ENCODE measurements at regions not wholly inside any gene's neighbourhood (a gene's known extent, or its start where the extent isn't known, plus 50 kb on each side); places are given as distances from the start of the nearest gene placed in this dataset.

DNA sequence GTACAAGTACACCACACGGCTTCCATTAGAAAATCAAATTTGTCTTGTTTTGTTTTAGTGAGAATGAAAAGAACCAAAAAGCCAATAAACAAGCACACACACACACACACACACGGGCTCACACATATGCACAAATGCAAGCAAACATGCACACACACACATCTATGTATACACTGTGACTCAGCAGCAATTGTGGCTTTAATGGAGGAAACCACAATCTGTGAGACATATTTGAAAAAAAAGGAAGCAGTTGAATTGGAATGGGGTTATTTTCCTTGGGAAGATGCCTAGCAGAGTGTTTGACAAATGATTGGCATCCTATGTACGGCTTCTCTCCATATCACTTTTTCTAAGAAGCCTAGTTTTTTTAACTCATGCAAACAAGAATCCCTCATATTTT, 201.1 kb upstream of the ARRDC4 start:
- Histone ChIP-seq H3K36me3 (no peaks in the 10 kb centered on the region), H3K27me3 (peaks cover 0 to 8% of the 10 kb centered on the region in 2 donors), H3K4me1 (no peaks in the 10 kb centered on the region), H3K27ac (no peak overlapping the region), H3K4me3 (no peak overlapping the region), H3K9me3 (no peaks in the 10 kb centered on the region)
- DNase-seq (ENCODE audit: low spot score in 2 of 2), result no peak
- TF ChIP-seq, protein P1, sequence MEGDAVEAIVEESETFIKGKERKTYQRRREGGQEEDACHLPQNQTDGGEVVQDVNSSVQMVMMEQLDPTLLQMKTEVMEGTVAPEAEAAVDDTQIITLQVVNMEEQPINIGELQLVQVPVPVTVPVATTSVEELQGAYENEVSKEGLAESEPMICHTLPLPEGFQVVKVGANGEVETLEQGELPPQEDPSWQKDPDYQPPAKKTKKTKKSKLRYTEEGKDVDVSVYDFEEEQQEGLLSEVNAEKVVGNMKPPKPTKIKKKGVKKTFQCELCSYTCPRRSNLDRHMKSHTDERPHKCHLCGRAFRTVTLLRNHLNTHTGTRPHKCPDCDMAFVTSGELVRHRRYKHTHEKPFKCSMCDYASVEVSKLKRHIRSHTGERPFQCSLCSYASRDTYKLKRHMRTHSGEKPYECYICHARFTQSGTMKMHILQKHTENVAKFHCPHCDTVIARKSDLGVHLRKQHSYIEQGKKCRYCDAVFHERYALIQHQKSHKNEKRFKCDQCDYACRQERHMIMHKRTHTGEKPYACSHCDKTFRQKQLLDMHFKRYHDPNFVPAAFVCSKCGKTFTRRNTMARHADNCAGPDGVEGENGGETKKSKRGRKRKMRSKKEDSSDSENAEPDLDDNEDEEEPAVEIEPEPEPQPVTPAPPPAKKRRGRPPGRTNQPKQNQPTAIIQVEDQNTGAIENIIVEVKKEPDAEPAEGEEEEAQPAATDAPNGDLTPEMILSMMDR (IDR thresholded peaks at IDR 0.05), result no peak
- TF ChIP-seq POLR2A (IDR thresholded peaks at IDR 0.05), result no peak
- TF ChIP-seq POLR2AphosphoS5 (IDR thresholded peaks at IDR 0.05), result no peak
- intact Hi-C loops (cut with DNase I; ENCODE audit: low total_unique reads), result no loop called here

DNA sequence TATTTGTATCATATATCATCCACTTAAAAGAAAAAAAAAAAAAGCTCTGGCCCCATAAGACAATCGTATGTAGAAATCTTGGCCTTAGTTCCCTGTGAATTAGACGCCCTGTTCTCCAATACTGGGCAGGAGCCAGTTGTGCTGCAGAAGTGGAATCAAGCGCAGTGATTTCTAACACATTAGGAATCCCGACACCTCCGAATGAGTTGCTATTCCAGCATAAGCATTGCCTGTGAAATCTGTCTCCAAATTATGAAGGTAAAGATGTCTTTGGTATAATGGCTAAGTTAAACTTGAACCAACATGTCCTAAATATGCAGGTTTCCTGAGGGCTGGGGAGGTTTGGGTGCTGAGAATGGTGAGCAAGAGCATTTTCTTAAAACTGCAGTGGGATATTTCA, 199.4 kb upstream of the ARRDC4 start:
- Histone ChIP-seq H3K27ac (no peak overlapping the region), H3K27me3 (peaks cover 0 to 8% of the 10 kb centered on the region in 2 donors), H3K9me3 (no peaks in the 10 kb centered on the region), H3K4me3 (no peak overlapping the region), H3K36me3 (no peaks in the 10 kb centered on the region), H3K4me1 (no peaks in the 10 kb centered on the region)
- no peak for DNase-seq (ENCODE audit: low spot score in 2 of 2)
- TF ChIP-seq POLR2AphosphoS5 (IDR thresholded peaks at IDR 0.05) (no peak), POLR2A (IDR thresholded peaks at IDR 0.05) (no peak)
- TF ChIP-seq, protein P1 (IDR thresholded peaks at IDR 0.05), result no peak
- intact Hi-C loops (cut with DNase I; ENCODE audit: low total_unique reads), result no loop called here

DNA sequence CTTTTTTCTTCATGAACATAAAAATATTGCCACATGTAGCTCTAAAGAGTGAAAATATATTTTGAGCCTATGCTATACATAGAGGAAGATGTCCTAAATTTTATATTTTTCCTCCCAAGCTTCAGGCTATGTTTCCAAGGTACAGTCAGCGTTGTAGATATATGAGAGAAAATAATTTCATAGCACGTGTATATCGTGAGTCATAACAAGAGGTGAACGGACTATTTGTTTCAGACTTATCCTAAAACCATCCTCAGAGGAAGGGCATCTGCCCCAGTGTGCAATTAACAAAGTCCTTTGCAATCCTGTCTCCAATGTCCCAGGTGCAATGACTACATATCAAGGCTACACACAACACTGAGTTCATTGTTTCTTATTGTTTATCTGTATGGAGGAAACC, 177.3 kb upstream of the ARRDC4 start:
- H3K27me3 ChIP-seq, result no peaks in the 10 kb centered on the region
- intact Hi-C loops (cut with DNase I; ENCODE audit: low total_unique reads), result no loop called here
- no peak overlapping the region for H3K4me3 ChIP-seq
- peaks cover 0 to 3% of the 10 kb centered on the region in 2 donors for H3K9me3 ChIP-seq
- no peak overlapping the region for H3K27ac ChIP-seq
- TF ChIP-seq, protein P1 (IDR thresholded peaks at IDR 0.05), result no peak
- no peak for TF ChIP-seq POLR2AphosphoS5 (IDR thresholded peaks at IDR 0.05)
- no peak for TF ChIP-seq POLR2A (IDR thresholded peaks at IDR 0.05)
- no peaks in the 10 kb centered on the region for H3K4me1 ChIP-seq
- DNase-seq (ENCODE audit: low spot score in 2 of 2), result no peak
- no peaks in the 10 kb centered on the region for H3K36me3 ChIP-seq

DNA sequence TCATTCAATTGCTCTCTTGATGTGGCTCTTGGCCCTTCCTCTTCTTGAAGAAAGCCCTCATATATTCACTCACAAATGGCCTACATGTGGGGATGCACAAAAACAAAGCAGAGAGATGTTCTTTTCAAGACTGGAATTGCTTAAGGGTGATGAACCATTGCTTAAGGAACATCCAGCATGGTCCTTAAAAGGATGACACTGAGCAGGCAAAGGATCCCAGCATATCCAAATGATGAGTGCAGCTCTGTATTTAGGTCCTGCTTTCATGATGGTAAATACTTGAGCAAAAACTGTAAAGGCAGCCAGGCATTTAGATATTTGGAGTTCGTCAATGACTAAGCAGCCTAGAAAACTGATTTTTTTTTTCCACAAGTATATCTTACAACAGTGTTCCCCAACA, 173.8 kb upstream of the ARRDC4 start:
- Histone ChIP-seq H3K4me3 (no peak overlapping the region), H3K27me3 (peaks cover 0 to 6% of the 10 kb centered on the region in 2 donors), H3K27ac (no peak overlapping the region), H3K4me1 (no peaks in the 10 kb centered on the region), H3K36me3 (no peaks in the 10 kb centered on the region), H3K9me3 (peaks cover 0 to 2% of the 10 kb centered on the region in 2 donors)
- DNase-seq (ENCODE audit: low spot score in 2 of 2), result no peak
- intact Hi-C loops (cut with DNase I; ENCODE audit: low total_unique reads), result no loop called here
- TF ChIP-seq POLR2A (IDR thresholded peaks at IDR 0.05) (no peak), POLR2AphosphoS5 (IDR thresholded peaks at IDR 0.05) (no peak)
- TF ChIP-seq, protein P1 (IDR thresholded peaks at IDR 0.05), result no peak

DNA sequence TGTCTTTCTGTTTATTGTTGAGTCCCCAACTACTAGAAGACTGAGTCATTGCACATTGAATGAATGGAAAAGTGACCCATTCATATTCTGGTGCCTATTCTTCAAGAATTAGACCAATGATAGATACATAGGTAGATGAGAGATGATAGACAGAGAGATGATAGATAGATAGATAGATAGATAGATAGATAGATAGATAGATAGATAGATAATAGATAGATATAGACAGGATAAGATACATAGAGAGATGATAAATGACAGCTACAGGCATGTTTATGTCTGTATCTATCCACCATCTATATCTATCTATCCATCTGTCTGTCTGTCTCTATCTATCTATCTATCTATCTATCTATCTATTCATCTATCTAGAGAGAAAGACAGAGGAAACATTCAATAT, 170.3 kb upstream of the ARRDC4 start:
- intact Hi-C loops (cut with DNase I; ENCODE audit: low total_unique reads), result no loop called here
- Histone ChIP-seq H3K9me3 (peaks cover 0 to 2% of the 10 kb centered on the region in 2 donors), H3K4me3 (no peak overlapping the region), H3K36me3 (no peaks in the 10 kb centered on the region), H3K27ac (no peak overlapping the region), H3K4me1 (no peaks in the 10 kb centered on the region), H3K27me3 (peaks cover 0 to 6% of the 10 kb centered on the region in 2 donors)
- no peak for TF ChIP-seq POLR2A (IDR thresholded peaks at IDR 0.05)
- no peak for TF ChIP-seq POLR2AphosphoS5 (IDR thresholded peaks at IDR 0.05)
- TF ChIP-seq, protein P1 (IDR thresholded peaks at IDR 0.05), result no peak
- DNase-seq (ENCODE audit: low spot score in 2 of 2), result no peak

Measured in breast epithelium (tissue), 4 donors.